HG02759 (cell line): ENCODE measurements at regions not wholly inside any gene's neighbourhood (a gene's known extent, or its start where the extent isn't known, plus 50 kb on each side); places are given as distances from the start of the nearest gene placed in this dataset.

ENCODE experiments used
- ATAC-seq: cut with Tn5 transposase; IDR thresholded peaks from one replicate; pipeline ENCODE4 v1.9.1; 2021; ENCODE audit warnings: mild to moderate bottlenecking, moderate library complexity; ENCODE audit not compliant: unreplicated experiment

GRCh38 chr14:22479132-22479531 lies 109.9 kb downstream of the DAD1 start:
- ATAC-seq, result no peak

DNA sequence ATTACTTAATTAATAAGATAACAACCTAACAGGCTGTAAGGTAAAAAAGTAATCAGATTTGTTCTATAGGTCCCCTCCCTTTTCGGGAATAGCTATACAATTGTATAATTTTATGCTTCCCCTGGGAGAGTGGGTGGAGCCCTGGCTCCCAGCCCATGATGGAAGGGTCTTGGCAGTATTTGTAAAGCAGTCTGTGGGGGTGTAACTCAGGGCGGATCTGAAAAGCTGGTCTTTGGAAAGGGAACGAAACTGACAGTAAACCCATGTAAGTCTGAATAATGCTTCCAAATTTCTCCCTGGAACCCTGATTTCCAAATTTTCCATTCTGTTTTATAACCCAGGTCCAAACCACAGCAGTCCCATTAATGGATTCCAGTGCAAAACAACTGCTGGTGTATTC lies 110.4 kb downstream of the DAD1 start:
- ATAC-seq, result no peak

DNA sequence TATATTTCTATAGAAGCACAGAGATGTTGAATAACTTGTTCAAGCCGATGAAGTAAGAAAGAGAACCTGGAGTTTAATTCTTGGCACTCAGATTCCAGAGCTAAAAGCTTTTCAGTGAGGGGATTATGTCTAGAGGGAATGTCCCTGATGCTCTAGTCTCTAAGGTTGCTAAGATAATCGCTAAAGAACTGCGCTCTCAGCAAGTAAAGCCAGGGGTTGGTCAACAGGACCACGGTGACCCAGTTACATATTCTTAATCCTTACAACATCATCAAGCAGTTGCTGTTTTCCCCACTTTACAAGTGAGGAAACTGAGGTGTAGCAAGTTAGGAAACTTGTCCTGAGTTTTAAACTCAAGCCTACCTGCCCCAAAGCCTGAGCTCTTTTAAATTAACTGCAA lies 110.8 kb downstream of the DAD1 start:
- no peak for ATAC-seq

- no peak for ATAC-seq
These were observed 111.3 kb downstream of the DAD1 start for GRCh38 chr14:22477569-22478194.

DNA sequence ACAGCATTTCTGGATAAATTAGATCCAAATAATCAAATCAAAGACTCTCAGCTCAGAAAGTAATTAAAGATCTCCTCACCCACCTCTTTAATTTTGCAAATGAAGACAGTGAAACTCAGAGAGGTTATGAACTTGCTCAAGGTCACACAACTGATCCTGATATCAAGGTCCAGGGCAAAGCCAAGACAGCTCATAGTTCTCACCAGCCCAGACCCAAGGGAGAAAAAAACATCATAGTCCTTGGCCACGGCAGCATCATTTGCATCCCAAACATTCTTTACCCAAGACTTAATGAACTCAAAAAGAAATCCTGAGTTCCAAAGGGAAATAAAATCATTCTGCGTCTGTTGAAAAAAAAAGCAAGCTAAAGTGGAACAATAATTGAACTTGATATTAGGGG lies 112.1 kb downstream of the DAD1 start:
- ATAC-seq, result no peak

GRCh38 chr14:22476005-22476751 lies 112.8 kb downstream of the DAD1 start:
- ATAC-seq, result no peak

GRCh38 chr14:22475381-22475780 lies 113.6 kb downstream of the DAD1 start:
- ATAC-seq, result no peak

GRCh38 chr14:22474730-22475351 lies 114.2 kb downstream of the DAD1 start:
- ATAC-seq, result no peak

- ATAC-seq, result no peak
These were observed 115.8 kb downstream of the DAD1 start for GRCh38 chr14:22472935-22473854.

DNA sequence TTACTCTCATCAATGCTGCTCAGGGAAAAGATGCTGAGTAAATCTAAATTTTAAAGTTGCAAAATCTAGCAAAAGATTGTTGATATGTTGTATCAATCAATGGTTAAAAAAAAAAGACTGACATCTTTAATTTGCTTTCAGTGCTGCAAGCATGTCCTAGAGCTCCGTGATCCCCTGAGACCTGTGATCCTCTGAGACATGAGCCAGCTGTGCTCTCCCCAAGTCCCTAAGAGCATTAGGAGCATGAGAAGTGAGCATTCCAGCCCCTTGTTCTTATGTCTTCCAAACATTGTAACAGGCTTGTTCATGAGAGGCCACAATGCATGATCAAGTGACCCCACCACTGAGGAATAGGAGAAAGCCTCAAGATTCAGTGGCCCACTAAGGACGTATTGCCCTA lies 116.6 kb downstream of the DAD1 start:
- no peak for ATAC-seq

GRCh38 chr14:22471545-22472121 lies 117.4 kb downstream of the DAD1 start:
- no peak for ATAC-seq

GRCh38 chr14:22469538-22470303 lies 119.3 kb downstream of the DAD1 start:
- ATAC-seq, result no peak

- no peak for ATAC-seq
These were observed 120.2 kb downstream of the DAD1 start for GRCh38 chr14:22468830-22469229.

DNA sequence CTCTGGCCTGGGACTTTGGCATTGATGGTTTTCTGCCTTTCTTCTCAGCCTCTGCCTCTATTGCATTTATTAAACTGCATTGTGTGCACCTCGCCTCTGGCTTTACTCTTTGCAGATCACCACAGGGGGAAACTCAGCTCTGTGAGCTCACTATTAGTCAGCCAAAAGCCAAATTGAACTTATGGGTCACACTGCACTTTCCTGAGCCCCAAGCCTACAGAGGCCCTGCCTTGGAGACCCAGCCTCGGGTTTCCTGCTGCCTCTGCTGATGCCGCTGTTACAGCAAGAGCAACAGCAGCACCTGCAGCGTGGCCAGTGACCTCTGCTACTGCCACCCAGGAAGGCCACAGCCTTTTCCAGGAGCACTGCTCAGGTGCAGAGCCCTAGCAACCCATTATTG lies 122.5 kb downstream of the DAD1 start:
- ATAC-seq, result peak; percentile 46

- peak; percentile 1 for ATAC-seq
These were observed 123.7 kb downstream of the DAD1 start for GRCh38 chr14:22465201-22465840.

GRCh38 chr14:22464422-22465142 lies 124.4 kb downstream of the DAD1 start:
- ATAC-seq, result peak; percentile 76

DNA sequence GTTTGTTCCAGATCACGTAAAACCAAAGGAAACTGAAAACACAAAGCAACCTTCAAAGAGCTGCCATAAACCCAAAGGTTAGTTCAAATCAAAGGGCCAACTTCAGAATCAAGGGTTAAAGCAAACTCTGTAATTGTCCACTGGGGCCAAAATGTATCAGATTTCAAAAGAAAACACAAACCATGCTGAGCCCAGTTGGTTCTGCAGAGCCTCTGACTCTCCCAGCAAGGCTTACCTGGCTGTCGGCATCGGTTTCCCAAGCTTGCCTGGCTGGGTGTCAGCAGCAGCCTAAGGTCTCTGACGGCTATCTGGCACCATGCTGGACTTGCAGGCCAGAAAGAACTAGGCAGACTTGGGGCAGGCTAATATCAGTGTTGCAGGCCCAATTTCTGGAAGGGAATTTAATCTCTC lies 125.3 kb downstream of the DAD1 start:
- ATAC-seq, result no peak

DNA sequence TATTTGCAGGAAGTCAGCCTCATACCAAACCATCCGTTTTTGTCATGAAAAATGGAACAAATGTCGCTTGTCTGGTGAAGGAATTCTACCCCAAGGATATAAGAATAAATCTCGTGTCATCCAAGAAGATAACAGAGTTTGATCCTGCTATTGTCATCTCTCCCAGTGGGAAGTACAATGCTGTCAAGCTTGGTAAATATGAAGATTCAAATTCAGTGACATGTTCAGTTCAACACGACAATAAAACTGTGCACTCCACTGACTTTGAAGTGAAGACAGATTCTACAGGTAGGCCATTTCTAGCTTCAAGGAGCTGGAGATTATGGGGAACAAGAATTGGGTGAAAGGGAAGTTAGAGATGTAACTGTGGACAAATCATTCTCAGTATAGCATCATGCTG lies 126.1 kb downstream of the DAD1 start:
- ATAC-seq, result no peak
